ENCODE measurements at regions not wholly inside any gene's neighbourhood (a gene's known extent, or its start where the extent isn't known, plus 50 kb on each side); places are given as distances from the start of the nearest gene placed in this dataset.

GRCh38 chr12:115756804-115757203 lies 520.7 kb downstream of the MED13L start:
- H3K36me3 ChIP-seq (ENCODE audit: control insufficient read depth in 1 of 2, insufficient read depth in 2 of 2, low read length in 2 of 2), result no peaks in the 10 kb centered on the region
- H3K9me3 ChIP-seq (ENCODE audit: control insufficient read depth in 1 of 2, low read length in 2 of 2), result no peaks in the 10 kb centered on the region
- no peak overlapping the region for H3K9ac ChIP-seq (ENCODE audit: low read depth in 1 of 2, low read length in 2 of 2)
- H3K4me1 ChIP-seq (ENCODE audit: control insufficient read depth in 1 of 2, insufficient read depth in 2 of 2, low read length in 2 of 2), result peaks cover 4 to 10% of the 10 kb centered on the region in 2 donors
- H3K27me3 ChIP-seq (ENCODE audit: control insufficient read depth in 1 of 2, insufficient read depth in 2 of 2, low read length in 2 of 2), result peaks cover 0 to 5% of the 10 kb centered on the region in 2 donors
- no peak overlapping the region for H3K27ac ChIP-seq (ENCODE audit: low read depth, low read length)
- no peak overlapping the region for H3K4me3 ChIP-seq (ENCODE audit: low read depth in 1 of 2, low read length in 2 of 2)

GRCh38 chr12:115756271-115756670 lies 521.2 kb downstream of the MED13L start:
- Histone ChIP-seq H3K27ac (ENCODE audit: low read depth, low read length) (no peak overlapping the region), H3K36me3 (ENCODE audit: control insufficient read depth in 1 of 2, insufficient read depth in 2 of 2, low read length in 2 of 2) (no peaks in the 10 kb centered on the region), H3K9ac (ENCODE audit: low read depth in 1 of 2, low read length in 2 of 2) (no peak overlapping the region), H3K9me3 (ENCODE audit: control insufficient read depth in 1 of 2, low read length in 2 of 2) (no peaks in the 10 kb centered on the region), H3K4me3 (ENCODE audit: low read depth in 1 of 2, low read length in 2 of 2) (no peak overlapping the region), H3K4me1 (ENCODE audit: control insufficient read depth in 1 of 2, insufficient read depth in 2 of 2, low read length in 2 of 2) (peaks cover 4 to 10% of the 10 kb centered on the region in 2 donors), H3K27me3 (ENCODE audit: control insufficient read depth in 1 of 2, insufficient read depth in 2 of 2, low read length in 2 of 2) (peaks cover 0 to 5% of the 10 kb centered on the region in 2 donors)

DNA sequence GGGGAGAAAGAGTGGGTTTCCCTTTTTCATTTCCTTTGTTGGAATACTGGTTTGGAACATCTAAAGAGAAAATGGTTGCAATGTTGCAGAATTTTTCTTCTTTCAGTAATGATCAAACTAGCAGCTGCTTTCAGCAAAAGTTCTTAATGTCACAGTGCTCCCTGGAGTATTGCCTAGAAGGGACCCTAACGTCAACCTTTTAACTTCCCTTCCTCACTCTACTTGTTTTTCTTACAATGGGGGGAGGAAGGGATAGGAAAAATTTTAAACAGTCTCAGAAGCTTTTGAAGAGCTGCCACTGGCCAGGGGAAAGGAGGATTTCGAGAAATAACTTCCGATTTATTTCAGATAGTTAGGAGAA lies 521.8 kb downstream of the MED13L start:
- Histone ChIP-seq H3K27me3 (ENCODE audit: control insufficient read depth in 1 of 2, insufficient read depth in 2 of 2, low read length in 2 of 2) (peaks cover 0 to 5% of the 10 kb centered on the region in 2 donors), H3K27ac (ENCODE audit: low read depth, low read length) (no peak overlapping the region), H3K9ac (ENCODE audit: low read depth in 1 of 2, low read length in 2 of 2) (no peak overlapping the region), H3K9me3 (ENCODE audit: control insufficient read depth in 1 of 2, low read length in 2 of 2) (no peaks in the 10 kb centered on the region), H3K4me1 (ENCODE audit: control insufficient read depth in 1 of 2, insufficient read depth in 2 of 2, low read length in 2 of 2) (peaks cover 4 to 10% of the 10 kb centered on the region in 2 donors), H3K36me3 (ENCODE audit: control insufficient read depth in 1 of 2, insufficient read depth in 2 of 2, low read length in 2 of 2) (no peaks in the 10 kb centered on the region), H3K4me3 (ENCODE audit: low read depth in 1 of 2, low read length in 2 of 2) (no peak overlapping the region)

DNA sequence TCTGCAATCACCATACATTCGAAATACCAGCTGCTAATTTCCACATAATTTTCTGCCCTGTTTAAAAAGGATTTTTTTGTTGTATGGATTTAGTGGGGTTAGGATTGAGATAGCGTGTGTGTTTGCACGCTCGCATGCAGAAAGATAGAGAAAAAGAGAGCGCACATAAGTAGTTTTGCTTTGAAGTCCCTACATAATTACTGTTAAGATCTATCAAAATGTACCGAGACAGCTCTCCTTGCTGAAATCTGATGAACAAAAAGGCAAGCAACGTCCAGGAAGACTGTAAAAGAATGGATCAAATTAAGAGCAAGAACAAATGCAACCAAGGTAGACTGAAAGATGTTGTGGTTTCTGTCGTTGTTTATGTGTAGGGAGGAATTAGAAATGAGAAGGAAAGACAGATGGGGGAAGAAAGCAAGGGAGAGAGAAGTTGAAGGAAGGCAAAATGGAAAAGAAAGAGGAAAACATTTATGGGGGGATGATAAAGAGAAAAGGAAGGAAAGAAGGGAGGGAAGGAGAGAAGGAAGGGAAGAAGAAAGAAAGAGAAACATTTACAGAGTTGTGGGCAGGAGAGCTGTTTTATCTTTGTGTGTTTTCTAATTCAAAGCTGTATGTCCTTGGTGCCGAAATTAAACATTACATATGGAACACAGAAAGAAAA lies 522.3 kb downstream of the MED13L start:
- H3K4me1 ChIP-seq (ENCODE audit: control insufficient read depth in 1 of 2, insufficient read depth in 2 of 2, low read length in 2 of 2), result peaks cover 4 to 14% of the 10 kb centered on the region in 2 donors
- no peaks in the 10 kb centered on the region for H3K36me3 ChIP-seq (ENCODE audit: control insufficient read depth in 1 of 2, insufficient read depth in 2 of 2, low read length in 2 of 2)
- H3K4me3 ChIP-seq (ENCODE audit: low read depth in 1 of 2, low read length in 2 of 2), result no peak overlapping the region
- peaks cover 0 to 5% of the 10 kb centered on the region in 2 donors for H3K27me3 ChIP-seq (ENCODE audit: control insufficient read depth in 1 of 2, insufficient read depth in 2 of 2, low read length in 2 of 2)
- H3K9ac ChIP-seq (ENCODE audit: low read depth in 1 of 2, low read length in 2 of 2), result no peak overlapping the region
- H3K27ac ChIP-seq (ENCODE audit: low read depth, low read length), result no peak overlapping the region
- H3K9me3 ChIP-seq (ENCODE audit: control insufficient read depth in 1 of 2, low read length in 2 of 2), result no peaks in the 10 kb centered on the region

DNA sequence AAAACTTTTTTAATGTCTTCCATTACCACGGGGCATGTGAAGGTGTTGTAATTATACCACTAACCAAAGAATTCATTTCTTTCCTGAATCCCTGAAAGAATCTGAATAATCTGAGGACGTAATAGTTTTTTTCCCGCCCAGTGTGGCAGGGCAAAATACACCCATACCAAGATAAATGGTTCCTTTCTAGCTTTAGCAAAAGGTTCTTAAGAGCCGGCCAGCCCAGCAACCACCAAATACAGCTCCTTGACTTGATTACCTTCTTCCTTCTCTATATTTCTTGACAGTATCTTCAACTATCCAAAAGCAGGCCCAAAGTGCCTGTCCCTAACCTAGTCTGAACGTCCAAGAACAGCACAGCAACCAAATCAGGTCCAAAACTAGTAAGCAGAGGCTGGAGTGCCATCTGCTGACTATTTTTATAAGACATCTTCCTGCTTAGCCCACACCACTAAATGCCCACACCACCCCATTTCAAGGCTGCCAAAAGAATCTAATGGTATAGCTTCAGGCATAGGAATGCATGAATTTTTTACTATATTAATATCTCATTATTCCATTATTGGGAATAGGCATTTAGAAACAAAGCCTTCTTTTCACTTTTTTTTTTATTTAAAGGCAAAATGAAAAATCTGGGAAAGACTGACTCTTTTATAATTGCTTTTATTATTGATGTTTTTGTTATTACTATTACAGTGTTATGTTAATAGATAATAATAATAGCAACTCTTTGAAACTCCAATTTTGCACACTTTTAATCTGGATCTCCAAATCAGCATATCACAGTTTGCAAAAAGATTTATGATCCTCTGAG lies 524.4 kb downstream of the MED13L start:
- Histone ChIP-seq H3K27me3 (ENCODE audit: control insufficient read depth in 1 of 2, insufficient read depth in 2 of 2, low read length in 2 of 2) (peaks cover 0 to 5% of the 10 kb centered on the region in 2 donors), H3K36me3 (ENCODE audit: control insufficient read depth in 1 of 2, insufficient read depth in 2 of 2, low read length in 2 of 2) (no peaks in the 10 kb centered on the region), H3K4me3 (ENCODE audit: low read depth in 1 of 2, low read length in 2 of 2) (no peak overlapping the region), H3K27ac (ENCODE audit: low read depth, low read length) (no peak overlapping the region), H3K9ac (ENCODE audit: low read depth in 1 of 2, low read length in 2 of 2) (no peak overlapping the region), H3K9me3 (ENCODE audit: control insufficient read depth in 1 of 2, low read length in 2 of 2) (no peaks in the 10 kb centered on the region), H3K4me1 (ENCODE audit: control insufficient read depth in 1 of 2, insufficient read depth in 2 of 2, low read length in 2 of 2) (peaks cover 4 to 21% of the 10 kb centered on the region in 2 donors)

DNA sequence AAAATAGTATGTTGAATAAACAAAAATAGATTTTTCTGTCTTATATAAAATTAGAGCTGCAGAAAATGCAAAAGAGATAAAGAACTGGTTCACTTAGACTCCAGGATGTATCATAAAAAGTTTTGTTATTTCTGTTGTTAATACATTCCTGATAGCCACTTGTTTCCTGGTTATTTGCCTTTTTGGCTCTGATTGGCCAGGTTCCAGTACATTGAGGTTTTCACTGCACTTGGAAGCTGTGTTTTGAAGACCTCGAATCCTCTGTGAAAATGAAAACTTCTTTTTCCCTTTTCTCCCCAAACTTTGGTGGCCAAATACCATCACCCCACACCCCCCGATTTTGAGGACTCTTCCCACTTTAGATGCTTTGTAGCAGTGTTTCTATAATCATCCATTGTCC lies 525.3 kb downstream of the MED13L start:
- H3K27me3 ChIP-seq (ENCODE audit: control insufficient read depth in 1 of 2, insufficient read depth in 2 of 2, low read length in 2 of 2), result no peaks in the 10 kb centered on the region

DNA sequence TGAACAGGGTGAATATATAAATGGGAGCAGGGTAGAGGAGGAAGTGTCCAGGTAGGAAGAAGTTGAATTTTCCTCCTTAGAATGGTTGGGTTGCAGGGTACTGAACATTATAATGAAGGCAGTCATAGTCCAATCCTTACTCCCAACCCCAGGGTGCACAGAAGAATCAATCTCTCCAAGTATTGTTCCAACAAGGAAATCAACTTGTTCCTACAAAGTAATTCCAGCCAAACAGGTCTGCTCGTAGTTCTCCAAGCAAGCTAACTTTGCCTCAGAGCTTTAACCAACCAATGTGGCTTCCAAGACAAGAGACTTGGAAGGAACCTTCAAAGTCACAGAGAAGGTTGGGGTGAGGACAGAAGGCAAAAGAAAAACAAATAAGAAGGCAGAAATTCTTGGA lies 527.2 kb downstream of the MED13L start:
- peaks cover 4 to 21% of the 10 kb centered on the region in 2 donors for H3K4me1 ChIP-seq (ENCODE audit: control insufficient read depth in 1 of 2, insufficient read depth in 2 of 2, low read length in 2 of 2)
- no peaks in the 10 kb centered on the region for H3K36me3 ChIP-seq (ENCODE audit: control insufficient read depth in 1 of 2, insufficient read depth in 2 of 2, low read length in 2 of 2)
- H3K9ac ChIP-seq (ENCODE audit: low read depth in 1 of 2, low read length in 2 of 2), result no peak overlapping the region
- H3K27me3 ChIP-seq (ENCODE audit: control insufficient read depth in 1 of 2, insufficient read depth in 2 of 2, low read length in 2 of 2), result no peaks in the 10 kb centered on the region
- H3K9me3 ChIP-seq (ENCODE audit: control insufficient read depth in 1 of 2, low read length in 2 of 2), result no peaks in the 10 kb centered on the region
- H3K27ac ChIP-seq (ENCODE audit: low read depth, low read length), result no peak overlapping the region
- H3K4me3 ChIP-seq (ENCODE audit: low read depth in 1 of 2, low read length in 2 of 2), result no peak overlapping the region

More for the DNA sequence above, 525.3 kb downstream of the MED13L start:
- Histone ChIP-seq H3K4me1 (ENCODE audit: control insufficient read depth in 1 of 2, insufficient read depth in 2 of 2, low read length in 2 of 2) (peaks cover 4 to 21% of the 10 kb centered on the region in 2 donors), H3K4me3 (ENCODE audit: low read depth in 1 of 2, low read length in 2 of 2) (no peak overlapping the region), H3K36me3 (ENCODE audit: control insufficient read depth in 1 of 2, insufficient read depth in 2 of 2, low read length in 2 of 2) (no peaks in the 10 kb centered on the region), H3K9me3 (ENCODE audit: control insufficient read depth in 1 of 2, low read length in 2 of 2) (no peaks in the 10 kb centered on the region), H3K27ac (ENCODE audit: low read depth, low read length) (no peak overlapping the region), H3K9ac (ENCODE audit: low read depth in 1 of 2, low read length in 2 of 2) (no peak overlapping the region)

GRCh38 chr12:115749071-115749841 lies 528.2 kb downstream of the MED13L start:
- Histone ChIP-seq H3K9me3 (ENCODE audit: control insufficient read depth in 1 of 2, low read length in 2 of 2) (no peaks in the 10 kb centered on the region), H3K9ac (ENCODE audit: low read depth in 1 of 2, low read length in 2 of 2) (no peak overlapping the region), H3K27ac (ENCODE audit: low read depth, low read length) (no peak overlapping the region), H3K36me3 (ENCODE audit: control insufficient read depth in 1 of 2, insufficient read depth in 2 of 2, low read length in 2 of 2) (no peaks in the 10 kb centered on the region), H3K27me3 (ENCODE audit: control insufficient read depth in 1 of 2, insufficient read depth in 2 of 2, low read length in 2 of 2) (no peaks in the 10 kb centered on the region), H3K4me3 (ENCODE audit: low read depth in 1 of 2, low read length in 2 of 2) (no peak overlapping the region), H3K4me1 (ENCODE audit: control insufficient read depth in 1 of 2, insufficient read depth in 2 of 2, low read length in 2 of 2) (peaks cover 4 to 21% of the 10 kb centered on the region in 2 donors)

GRCh38 chr12:115740586-115741155 lies 536.8 kb downstream of the MED13L start:
- Histone ChIP-seq H3K9ac (ENCODE audit: low read depth in 1 of 2, low read length in 2 of 2) (no peak overlapping the region), H3K27me3 (ENCODE audit: control insufficient read depth in 1 of 2, insufficient read depth in 2 of 2, low read length in 2 of 2) (no peaks in the 10 kb centered on the region), H3K27ac (ENCODE audit: low read depth, low read length) (no peak overlapping the region), H3K4me3 (ENCODE audit: low read depth in 1 of 2, low read length in 2 of 2) (no peak overlapping the region), H3K4me1 (ENCODE audit: control insufficient read depth in 1 of 2, insufficient read depth in 2 of 2, low read length in 2 of 2) (peaks cover 7 to 10% of the 10 kb centered on the region in 2 donors), H3K36me3 (ENCODE audit: control insufficient read depth in 1 of 2, insufficient read depth in 2 of 2, low read length in 2 of 2) (no peaks in the 10 kb centered on the region), H3K9me3 (ENCODE audit: control insufficient read depth in 1 of 2, low read length in 2 of 2) (no peaks in the 10 kb centered on the region)
